WTC11 (cell line): ENCODE measurements at regions not wholly inside any gene's neighbourhood (a gene's known extent, or its start where the extent isn't known, plus 50 kb on each side); places are given as distances from the start of the nearest gene placed in this dataset.

Experiments
- ATAC-seq: fragments of 200-7000 bp; cut with Tn5 transposase; 2 replicates; pipeline ENCODE4 v1.10.0; 2021; ENCODE audit warnings: mild to moderate bottlenecking, moderate library complexity
- CTCF ChIA-PET: fragments of 300-600 bp; sonication (Branson Sonifier 250); formaldehyde crosslinking; loops from one replicate; lab custom pipeline; 2021; ENCODE audit warnings: antibody characterized with exemption; lab: Charles Lee
- POLR2A ChIA-PET: fragments of 350-600 bp; sonication (Branson Sonifier 250); formaldehyde crosslinking; loops from one replicate; lab custom pipeline; 2021; ENCODE audit warnings: antibody characterized with exemption; lab: Charles Lee
- DNase-seq: peaks from one replicate; pipeline ENCODE4 v3.0.0; 2021; ENCODE audit warnings: low spot score
- H3K27ac Mint-ChIP-seq: 2 replicates; pipeline ENCODE4 v1.8.0; 2021; ENCODE audit warnings: mixed read lengths
- H3K27me3 Mint-ChIP-seq: 2 replicates; pipeline ENCODE4 v1.8.0; 2021; ENCODE audit warnings: low read depth, mild to moderate bottlenecking, moderate library complexity, mixed read lengths
- H3K36me3 Mint-ChIP-seq: 2 replicates; pipeline ENCODE4 v1.8.0; 2021; ENCODE audit warnings: mixed read lengths
- H3K4me1 Mint-ChIP-seq: 2 replicates; pipeline ENCODE4 v1.8.0; 2022; ENCODE audit warnings: mixed read lengths
- H3K4me3 Mint-ChIP-seq: 2 replicates; pipeline ENCODE4 v1.8.0; 2021; ENCODE audit warnings: mild to moderate bottlenecking, moderate library complexity, mixed read lengths
- H3K9me3 Mint-ChIP-seq: 2 replicates; pipeline ENCODE4 v1.8.0; 2021; ENCODE audit warnings: mixed read lengths
- CBFB ChIP-seq: sonication (generic); formaldehyde crosslinking; IDR thresholded peaks from 2 replicates; pipeline ENCODE4 v1.8.1; 2022; ENCODE audit warnings: mild to moderate bottlenecking, low read depth, missing genetic modification reagents
- FOXP1 ChIP-seq: sonication (generic); formaldehyde crosslinking; IDR thresholded peaks from 2 replicates; pipeline ENCODE4 v1.8.0; 2022; ENCODE audit warnings: missing genetic modification reagents, mild to moderate bottlenecking, moderate library complexity, borderline replicate concordance
- JUN ChIP-seq: sonication (generic); formaldehyde crosslinking; IDR thresholded peaks from 2 replicates; pipeline ENCODE4 v1.8.0; 2023; ENCODE audit warnings: mild to moderate bottlenecking, missing genetic modification reagents
- TP53 ChIP-seq: sonication (generic); formaldehyde crosslinking; IDR thresholded peaks from 2 replicates; pipeline ENCODE4 v1.8.1; 2023; ENCODE audit warnings: mild to moderate bottlenecking, missing genetic modification reagents
- ZNF232 ChIP-seq: sonication (generic); formaldehyde crosslinking; IDR thresholded peaks from 2 replicates; pipeline ENCODE4 v1.8.0; 2022; ENCODE audit warnings: mild to moderate bottlenecking, missing genetic modification reagents
- ZNF317 ChIP-seq: sonication (generic); formaldehyde crosslinking; IDR thresholded peaks from 2 replicates; pipeline ENCODE4 v1.8.1; 2023; ENCODE audit warnings: low read depth, mild to moderate bottlenecking, moderate library complexity, missing genetic modification reagents, borderline replicate concordance
- TF ChIP-seq, protein P1 (sequence below): fragments of 250-450 bp; sonication (Bioruptor Pico); IDR thresholded peaks from 2 replicates; pipeline ENCODE4 v1.9.0; 2021; ENCODE audit warnings: mild to moderate bottlenecking
- TF ChIP-seq, protein P2 (sequence below): sonication (generic); formaldehyde crosslinking; IDR thresholded peaks from 2 replicates; pipeline ENCODE4 v1.8.1; 2023; ENCODE audit warnings: mild to moderate bottlenecking, missing genetic modification reagents, moderate library complexity
- TF ChIP-seq, protein P3 (sequence below): sonication (generic); formaldehyde crosslinking; IDR thresholded peaks from 2 replicates; pipeline ENCODE4 v1.8.1; 2022; ENCODE audit warnings: missing genetic modification reagents, borderline replicate concordance
- TF ChIP-seq, protein P4 (sequence below): sonication (generic); formaldehyde crosslinking; IDR thresholded peaks from 2 replicates; pipeline ENCODE4 v1.8.1; 2023; ENCODE audit warnings: mild to moderate bottlenecking, missing genetic modification reagents
- TF ChIP-seq, protein P5 (sequence below): sonication (generic); formaldehyde crosslinking; IDR thresholded peaks from 2 replicates; pipeline ENCODE4 v1.8.0; 2022; ENCODE audit warnings: missing genetic modification reagents
- TF ChIP-seq, protein P6 (sequence below): fragments of 250-450 bp; sonication (Bioruptor Pico); IDR thresholded peaks from 2 replicates; pipeline ENCODE4 v1.9.0; 2021; ENCODE audit warnings: moderate library complexity, mild to moderate bottlenecking, inconsistent platforms, borderline replicate concordance
- TF ChIP-seq, protein P7 (sequence below): sonication (generic); formaldehyde crosslinking; conservative IDR thresholded peaks from 2 replicates; pipeline ENCODE4 v1.8.1; 2023; ENCODE audit warnings: mild to moderate bottlenecking, low read depth, missing genetic modification reagents, moderate library complexity

DNA sequence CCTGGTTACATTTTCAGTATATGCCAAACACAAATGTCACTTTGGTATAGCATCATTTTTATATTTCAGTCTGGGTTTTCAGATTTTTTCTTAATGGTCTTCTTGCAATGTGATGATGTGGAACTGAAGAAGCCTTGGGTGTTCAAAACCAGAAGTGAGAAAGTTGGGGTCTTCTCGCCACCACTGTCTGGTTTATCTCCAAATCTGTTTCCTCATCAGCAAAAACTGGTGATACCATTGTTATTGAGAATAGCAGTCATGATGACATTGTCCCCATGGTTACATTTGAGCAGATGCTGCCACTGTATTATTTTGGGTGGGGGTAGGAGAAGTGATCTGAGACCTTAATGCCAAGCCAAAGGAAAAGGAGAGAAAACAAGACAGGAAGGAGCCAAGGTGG is 85.9 kb upstream of the MAP3K1 start (continued):
- TF ChIP-seq, protein P1, sequence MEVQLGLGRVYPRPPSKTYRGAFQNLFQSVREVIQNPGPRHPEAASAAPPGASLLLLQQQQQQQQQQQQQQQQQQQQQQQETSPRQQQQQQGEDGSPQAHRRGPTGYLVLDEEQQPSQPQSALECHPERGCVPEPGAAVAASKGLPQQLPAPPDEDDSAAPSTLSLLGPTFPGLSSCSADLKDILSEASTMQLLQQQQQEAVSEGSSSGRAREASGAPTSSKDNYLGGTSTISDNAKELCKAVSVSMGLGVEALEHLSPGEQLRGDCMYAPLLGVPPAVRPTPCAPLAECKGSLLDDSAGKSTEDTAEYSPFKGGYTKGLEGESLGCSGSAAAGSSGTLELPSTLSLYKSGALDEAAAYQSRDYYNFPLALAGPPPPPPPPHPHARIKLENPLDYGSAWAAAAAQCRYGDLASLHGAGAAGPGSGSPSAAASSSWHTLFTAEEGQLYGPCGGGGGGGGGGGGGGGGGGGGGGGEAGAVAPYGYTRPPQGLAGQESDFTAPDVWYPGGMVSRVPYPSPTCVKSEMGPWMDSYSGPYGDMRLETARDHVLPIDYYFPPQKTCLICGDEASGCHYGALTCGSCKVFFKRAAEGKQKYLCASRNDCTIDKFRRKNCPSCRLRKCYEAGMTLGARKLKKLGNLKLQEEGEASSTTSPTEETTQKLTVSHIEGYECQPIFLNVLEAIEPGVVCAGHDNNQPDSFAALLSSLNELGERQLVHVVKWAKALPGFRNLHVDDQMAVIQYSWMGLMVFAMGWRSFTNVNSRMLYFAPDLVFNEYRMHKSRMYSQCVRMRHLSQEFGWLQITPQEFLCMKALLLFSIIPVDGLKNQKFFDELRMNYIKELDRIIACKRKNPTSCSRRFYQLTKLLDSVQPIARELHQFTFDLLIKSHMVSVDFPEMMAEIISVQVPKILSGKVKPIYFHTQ = no peak
- TF ChIP-seq, protein P2, sequence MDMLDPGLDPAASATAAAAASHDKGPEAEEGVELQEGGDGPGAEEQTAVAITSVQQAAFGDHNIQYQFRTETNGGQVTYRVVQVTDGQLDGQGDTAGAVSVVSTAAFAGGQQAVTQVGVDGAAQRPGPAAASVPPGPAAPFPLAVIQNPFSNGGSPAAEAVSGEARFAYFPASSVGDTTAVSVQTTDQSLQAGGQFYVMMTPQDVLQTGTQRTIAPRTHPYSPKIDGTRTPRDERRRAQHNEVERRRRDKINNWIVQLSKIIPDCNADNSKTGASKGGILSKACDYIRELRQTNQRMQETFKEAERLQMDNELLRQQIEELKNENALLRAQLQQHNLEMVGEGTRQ (CRISPR knock-in tag) = no peak
- TF ChIP-seq JUN (CRISPR knock-in tag) = no peak
- TF ChIP-seq, protein P3, sequence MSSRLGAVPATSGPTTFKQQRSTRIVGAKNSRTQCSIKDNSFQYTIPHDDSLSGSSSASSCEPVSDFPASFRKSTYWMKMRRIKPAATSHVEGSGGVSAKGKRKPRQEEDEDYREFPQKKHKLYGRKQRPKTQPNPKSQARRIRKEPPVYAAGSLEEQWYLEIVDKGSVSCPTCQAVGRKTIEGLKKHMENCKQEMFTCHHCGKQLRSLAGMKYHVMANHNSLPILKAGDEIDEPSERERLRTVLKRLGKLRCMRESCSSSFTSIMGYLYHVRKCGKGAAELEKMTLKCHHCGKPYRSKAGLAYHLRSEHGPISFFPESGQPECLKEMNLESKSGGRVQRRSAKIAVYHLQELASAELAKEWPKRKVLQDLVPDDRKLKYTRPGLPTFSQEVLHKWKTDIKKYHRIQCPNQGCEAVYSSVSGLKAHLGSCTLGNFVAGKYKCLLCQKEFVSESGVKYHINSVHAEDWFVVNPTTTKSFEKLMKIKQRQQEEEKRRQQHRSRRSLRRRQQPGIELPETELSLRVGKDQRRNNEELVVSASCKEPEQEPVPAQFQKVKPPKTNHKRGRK (CRISPR knock-in tag) = no peak

DNA sequence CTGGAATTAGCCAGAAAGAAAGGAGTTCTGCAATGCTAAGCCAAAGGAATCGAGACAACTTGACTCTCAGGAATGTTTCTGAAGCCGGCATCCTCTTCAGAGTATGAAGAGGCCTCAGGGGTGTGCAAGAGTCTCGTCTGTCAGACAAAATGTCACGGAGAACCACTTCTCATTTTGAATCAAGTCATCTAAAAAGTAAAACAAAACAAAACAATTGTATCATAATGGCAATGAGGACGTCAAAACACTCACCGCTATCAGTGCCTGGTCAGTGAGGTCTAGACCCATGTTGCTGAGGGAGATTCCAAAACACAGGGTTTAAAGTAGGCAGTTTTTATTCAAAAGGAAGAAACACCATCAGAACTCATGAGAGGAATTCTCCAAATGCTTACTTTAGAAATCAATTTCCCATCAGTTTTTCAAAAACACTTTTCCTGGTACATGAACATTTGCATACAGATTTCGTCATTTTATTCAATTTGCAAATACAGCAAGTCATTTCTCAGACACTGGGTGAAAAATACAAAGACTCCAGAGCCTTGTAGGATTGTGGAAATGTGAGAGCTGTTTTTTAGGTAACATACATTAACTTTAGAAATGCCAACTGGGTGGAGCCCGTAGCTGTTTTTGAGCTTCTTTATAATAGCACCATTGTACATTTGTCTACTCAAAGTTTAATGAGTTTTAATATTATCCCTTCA is 89.5 kb upstream of the MAP3K1 start:
- CTCF ChIA-PET = no interaction called here
- no peak for TF ChIP-seq ZNF317
- TF ChIP-seq, protein P4, sequence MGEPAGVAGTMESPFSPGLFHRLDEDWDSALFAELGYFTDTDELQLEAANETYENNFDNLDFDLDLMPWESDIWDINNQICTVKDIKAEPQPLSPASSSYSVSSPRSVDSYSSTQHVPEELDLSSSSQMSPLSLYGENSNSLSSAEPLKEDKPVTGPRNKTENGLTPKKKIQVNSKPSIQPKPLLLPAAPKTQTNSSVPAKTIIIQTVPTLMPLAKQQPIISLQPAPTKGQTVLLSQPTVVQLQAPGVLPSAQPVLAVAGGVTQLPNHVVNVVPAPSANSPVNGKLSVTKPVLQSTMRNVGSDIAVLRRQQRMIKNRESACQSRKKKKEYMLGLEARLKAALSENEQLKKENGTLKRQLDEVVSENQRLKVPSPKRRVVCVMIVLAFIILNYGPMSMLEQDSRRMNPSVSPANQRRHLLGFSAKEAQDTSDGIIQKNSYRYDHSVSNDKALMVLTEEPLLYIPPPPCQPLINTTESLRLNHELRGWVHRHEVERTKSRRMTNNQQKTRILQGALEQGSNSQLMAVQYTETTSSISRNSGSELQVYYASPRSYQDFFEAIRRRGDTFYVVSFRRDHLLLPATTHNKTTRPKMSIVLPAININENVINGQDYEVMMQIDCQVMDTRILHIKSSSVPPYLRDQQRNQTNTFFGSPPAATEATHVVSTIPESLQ = no peak
- no peak for TF ChIP-seq TP53 (CRISPR knock-in tag)
- TF ChIP-seq, protein P1 = no peak
- TF ChIP-seq, protein P5, sequence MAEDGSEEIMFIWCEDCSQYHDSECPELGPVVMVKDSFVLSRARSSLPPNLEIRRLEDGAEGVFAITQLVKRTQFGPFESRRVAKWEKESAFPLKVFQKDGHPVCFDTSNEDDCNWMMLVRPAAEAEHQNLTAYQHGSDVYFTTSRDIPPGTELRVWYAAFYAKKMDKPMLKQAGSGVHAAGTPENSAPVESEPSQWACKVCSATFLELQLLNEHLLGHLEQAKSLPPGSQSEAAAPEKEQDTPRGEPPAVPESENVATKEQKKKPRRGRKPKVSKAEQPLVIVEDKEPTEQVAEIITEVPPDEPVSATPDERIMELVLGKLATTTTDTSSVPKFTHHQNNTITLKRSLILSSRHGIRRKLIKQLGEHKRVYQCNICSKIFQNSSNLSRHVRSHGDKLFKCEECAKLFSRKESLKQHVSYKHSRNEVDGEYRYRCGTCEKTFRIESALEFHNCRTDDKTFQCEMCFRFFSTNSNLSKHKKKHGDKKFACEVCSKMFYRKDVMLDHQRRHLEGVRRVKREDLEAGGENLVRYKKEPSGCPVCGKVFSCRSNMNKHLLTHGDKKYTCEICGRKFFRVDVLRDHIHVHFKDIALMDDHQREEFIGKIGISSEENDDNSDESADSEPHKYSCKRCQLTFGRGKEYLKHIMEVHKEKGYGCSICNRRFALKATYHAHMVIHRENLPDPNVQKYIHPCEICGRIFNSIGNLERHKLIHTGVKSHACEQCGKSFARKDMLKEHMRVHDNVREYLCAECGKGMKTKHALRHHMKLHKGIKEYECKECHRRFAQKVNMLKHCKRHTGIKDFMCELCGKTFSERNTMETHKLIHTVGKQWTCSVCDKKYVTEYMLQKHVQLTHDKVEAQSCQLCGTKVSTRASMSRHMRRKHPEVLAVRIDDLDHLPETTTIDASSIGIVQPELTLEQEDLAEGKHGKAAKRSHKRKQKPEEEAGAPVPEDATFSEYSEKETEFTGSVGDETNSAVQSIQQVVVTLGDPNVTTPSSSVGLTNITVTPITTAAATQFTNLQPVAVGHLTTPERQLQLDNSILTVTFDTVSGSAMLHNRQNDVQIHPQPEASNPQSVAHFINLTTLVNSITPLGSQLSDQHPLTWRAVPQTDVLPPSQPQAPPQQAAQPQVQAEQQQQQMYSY (CRISPR knock-in tag) = no peak
- TF ChIP-seq CBFB (CRISPR knock-in tag) = no peak
- no peak for TF ChIP-seq ZNF232 (CRISPR knock-in tag)
- TF ChIP-seq, protein P6, sequence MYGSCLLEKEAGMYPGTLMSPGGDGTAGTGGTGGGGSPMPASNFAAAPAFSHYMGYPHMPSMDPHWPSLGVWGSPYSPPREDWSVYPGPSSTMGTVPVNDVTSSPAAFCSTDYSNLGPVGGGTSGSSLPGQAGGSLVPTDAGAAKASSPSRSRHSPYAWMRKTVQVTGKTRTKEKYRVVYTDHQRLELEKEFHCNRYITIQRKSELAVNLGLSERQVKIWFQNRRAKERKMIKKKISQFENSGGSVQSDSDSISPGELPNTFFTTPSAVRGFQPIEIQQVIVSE = no peak
- TF ChIP-seq, protein P7, sequence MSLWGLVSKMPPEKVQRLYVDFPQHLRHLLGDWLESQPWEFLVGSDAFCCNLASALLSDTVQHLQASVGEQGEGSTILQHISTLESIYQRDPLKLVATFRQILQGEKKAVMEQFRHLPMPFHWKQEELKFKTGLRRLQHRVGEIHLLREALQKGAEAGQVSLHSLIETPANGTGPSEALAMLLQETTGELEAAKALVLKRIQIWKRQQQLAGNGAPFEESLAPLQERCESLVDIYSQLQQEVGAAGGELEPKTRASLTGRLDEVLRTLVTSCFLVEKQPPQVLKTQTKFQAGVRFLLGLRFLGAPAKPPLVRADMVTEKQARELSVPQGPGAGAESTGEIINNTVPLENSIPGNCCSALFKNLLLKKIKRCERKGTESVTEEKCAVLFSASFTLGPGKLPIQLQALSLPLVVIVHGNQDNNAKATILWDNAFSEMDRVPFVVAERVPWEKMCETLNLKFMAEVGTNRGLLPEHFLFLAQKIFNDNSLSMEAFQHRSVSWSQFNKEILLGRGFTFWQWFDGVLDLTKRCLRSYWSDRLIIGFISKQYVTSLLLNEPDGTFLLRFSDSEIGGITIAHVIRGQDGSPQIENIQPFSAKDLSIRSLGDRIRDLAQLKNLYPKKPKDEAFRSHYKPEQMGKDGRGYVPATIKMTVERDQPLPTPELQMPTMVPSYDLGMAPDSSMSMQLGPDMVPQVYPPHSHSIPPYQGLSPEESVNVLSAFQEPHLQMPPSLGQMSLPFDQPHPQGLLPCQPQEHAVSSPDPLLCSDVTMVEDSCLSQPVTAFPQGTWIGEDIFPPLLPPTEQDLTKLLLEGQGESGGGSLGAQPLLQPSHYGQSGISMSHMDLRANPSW (CRISPR knock-in tag) = no peak
- TF ChIP-seq FOXP1 (CRISPR knock-in tag) = no peak

More for the DNA sequence above, 89.5 kb upstream of the MAP3K1 start:
- no peak overlapping the region for H3K27ac Mint-ChIP-seq
- no peak overlapping the region for H3K4me3 Mint-ChIP-seq
- H3K4me1 Mint-ChIP-seq = no peaks in the 10 kb centered on the region
- H3K27me3 Mint-ChIP-seq = no peaks in the 10 kb centered on the region
- POLR2A ChIA-PET = no interaction called here
- no peaks in the 10 kb centered on the region for H3K36me3 Mint-ChIP-seq
- H3K9me3 Mint-ChIP-seq = peaks cover 8% of the 10 kb centered on the region
- no peak for ATAC-seq
- no peak for DNase-seq
